HG03520 (cell line): ENCODE measurements at regions not wholly inside any gene's neighbourhood (a gene's known extent, or its start where the extent isn't known, plus 50 kb on each side); places are given as distances from the start of the nearest gene placed in this dataset.

ENCODE experiments used
- ATAC-seq: cut with Tn5 transposase; IDR thresholded peaks from one replicate; pipeline ENCODE4 v1.9.1; 2021; ENCODE audit warnings: mild to moderate bottlenecking, moderate library complexity; ENCODE audit not compliant: unreplicated experiment

DNA sequence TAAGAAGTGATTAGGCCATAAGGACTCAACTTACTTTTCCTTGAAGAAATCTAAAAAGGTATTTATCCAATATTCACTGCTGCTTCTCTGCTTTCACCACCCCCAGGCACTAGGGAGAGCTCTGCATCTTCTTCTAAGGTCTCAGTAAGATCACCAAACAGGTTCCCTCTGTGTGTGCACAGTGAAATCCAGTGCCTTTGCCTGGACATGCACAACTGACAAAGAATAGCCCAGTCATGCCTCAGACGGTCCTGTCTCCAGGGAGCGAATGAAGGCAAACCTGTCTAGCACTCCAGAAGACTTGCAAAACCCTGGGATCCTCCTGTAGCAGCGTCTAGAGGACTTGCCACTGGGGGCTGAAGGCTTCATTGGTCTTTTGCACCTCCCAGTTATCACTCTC is 344.5 kb upstream of the LRATD1 start:
- ATAC-seq, result no peak

DNA sequence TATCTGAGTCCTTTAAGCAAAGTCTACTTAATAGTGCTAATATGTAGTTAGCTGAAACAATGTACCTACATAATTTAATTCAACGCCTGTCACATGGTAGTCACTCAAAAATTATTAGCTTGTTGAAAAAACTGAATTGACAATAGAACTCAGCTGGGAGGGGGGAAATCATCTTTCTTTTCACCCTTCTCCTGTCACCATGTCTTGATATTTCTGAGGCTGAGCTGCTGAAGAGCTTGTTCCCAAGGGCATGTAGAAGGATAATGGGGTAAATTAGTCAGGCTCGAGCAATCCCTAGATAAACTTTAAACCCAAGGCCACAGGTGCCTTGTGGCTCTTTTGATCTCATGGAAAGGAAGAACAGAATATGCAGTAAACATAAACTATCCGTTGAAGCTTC is 339.6 kb upstream of the LRATD1 start:
- no peak for ATAC-seq

DNA sequence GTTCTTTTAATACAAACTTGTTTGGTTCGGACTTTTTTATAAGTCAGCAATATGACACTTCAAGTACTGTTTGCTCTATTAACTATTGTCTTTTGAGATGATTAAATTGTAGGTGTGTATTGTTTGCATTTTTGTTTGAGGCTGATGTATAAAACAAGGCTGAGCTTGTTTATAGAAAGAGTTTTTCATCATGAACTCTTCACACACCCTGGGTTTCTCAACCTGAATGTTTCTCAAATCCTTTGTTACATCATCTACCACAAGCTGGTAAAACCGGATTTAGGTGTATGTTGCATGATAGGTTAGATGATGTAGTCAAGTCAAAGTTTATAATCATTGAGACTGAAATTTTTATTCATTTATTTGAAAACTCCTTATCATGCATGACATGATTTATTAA is 335.2 kb upstream of the LRATD1 start:
- no peak for ATAC-seq

DNA sequence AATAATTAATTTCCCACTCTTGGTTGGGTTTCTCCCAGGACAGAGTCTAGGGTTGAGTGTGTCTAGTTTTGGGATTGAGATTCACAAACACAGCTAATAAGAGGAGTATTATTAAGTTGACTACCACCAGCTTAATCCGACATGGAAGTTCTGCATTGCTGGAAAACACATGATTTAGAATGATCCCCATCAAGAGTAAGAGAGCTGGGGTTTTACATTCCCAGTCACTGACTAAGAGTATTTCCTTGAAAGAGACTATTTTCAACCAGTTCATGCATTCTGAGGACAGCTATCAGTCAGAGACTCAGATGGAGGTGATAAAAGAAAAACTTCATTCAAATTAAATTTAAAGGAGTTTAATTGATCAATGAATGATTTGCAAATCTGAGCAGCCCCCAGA is 334.6 kb upstream of the LRATD1 start:
- ATAC-seq, result no peak

DNA sequence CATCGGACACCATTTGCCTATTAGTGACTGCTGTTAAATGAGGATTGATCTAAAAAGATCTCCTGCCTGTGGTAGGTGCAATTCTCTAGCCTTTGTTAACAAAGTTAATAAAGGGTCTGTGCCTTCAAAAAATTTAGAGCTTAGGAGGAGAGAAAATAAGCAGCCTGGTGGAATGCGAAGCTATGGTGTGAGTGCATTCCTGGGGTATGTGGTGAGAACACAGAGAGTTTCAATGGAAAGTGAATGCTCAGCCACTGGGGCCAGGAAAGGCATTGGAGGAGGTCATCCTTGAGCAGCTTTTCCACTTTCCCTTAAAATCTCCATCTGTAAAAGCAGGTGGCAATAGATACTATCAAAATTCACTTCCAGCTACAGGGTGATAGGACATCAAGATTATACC is 331.2 kb upstream of the LRATD1 start:
- no peak for ATAC-seq

DNA sequence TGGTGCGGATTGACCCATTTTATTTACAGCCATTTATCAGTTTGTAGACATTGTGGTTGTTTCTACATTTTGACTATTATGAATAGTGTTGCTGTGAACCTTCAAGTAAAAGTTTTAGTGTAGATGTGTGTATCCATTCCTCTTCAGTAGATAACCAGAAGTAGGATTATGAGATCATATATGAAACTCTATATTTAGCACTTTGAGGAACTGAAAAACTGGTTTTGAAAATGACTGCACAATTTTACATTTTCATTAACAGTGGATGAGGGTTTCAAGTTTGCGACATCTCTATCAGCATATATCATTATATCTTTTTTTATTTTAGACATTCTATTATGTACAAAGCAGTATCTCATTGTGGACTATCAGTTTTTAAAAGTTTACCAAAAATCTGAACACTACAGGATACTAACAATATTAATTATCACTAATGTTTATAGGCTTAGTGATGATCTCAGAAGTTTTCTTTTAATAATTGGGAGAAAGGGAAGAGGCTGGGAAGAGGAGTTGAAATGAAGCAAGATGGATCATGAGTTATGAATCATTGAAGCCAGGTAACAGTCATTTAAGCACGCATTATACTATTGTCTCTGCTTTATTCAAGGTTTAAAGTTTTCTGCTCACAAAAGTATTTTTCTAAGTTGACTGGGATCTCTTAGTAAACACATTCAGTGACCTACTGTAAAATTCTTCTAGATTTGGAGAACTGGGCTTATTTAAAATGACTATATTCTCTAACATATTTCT is 329.0 kb upstream of the LRATD1 start:
- peak; percentile 89 for ATAC-seq

DNA sequence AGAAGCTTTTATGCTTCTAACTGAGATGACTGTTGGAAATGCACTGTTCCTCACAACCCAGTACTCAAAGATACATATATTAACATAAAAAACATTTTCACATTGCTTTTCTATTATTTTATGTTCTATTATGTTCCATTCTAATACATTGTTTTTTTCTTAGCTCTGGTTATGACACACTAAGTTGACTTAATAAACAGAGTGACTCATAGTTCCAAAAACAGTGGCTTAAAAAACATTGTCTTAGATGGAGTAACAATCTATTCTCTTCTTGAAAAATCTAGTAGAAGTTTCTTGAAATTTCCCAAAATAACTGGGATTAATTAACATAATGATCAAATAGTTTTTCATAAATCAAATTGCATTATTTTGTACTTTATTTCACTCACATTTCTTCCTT is 328.2 kb upstream of the LRATD1 start:
- ATAC-seq, result no peak

DNA sequence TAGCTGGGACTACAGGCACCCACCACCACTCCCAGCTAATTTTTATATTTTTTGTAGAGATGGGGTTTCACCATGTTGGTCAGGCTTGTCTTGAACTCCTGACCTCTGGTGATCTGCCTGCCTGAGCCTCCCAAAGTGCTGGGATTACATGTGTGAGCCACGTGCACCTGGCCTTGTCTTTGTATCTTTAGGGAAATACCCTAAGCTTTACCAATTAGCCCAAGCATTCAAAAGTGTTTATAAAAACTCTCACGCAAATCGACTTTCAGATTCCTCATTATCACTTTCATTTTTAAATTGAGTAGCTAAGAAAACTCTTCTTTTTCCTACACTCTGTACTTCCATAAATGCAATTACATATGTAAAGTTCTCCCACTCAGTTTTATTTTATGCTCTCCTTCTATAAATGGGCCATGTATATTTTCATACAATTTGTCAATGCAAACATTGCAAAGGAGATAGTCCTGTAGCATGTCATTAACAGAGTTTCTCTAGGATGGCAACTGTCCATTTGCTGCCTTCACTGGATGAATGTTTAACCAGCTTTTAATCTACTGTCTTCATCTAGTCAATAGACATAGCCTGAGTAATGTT is 326.2 kb upstream of the LRATD1 start:
- peak; percentile 66 for ATAC-seq

DNA sequence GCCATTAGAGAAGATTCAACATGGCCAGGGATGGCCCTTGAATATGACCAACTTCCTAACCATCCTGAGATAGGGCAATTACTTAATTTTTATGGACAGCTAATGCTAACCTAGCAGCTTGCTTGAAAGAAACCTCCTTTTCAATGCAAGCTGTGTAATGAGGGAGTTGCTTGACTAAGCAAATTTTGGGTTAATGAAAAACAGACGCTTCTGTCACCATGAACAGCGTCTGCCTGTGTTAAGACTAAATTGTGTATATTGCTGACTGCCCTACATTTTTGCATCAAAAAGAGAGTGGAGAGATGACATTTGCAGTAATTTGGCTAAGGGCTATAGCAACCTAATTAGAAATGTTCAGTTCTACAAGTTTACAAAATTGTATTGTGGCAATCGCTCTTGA is 319.2 kb upstream of the LRATD1 start:
- ATAC-seq, result no peak

DNA sequence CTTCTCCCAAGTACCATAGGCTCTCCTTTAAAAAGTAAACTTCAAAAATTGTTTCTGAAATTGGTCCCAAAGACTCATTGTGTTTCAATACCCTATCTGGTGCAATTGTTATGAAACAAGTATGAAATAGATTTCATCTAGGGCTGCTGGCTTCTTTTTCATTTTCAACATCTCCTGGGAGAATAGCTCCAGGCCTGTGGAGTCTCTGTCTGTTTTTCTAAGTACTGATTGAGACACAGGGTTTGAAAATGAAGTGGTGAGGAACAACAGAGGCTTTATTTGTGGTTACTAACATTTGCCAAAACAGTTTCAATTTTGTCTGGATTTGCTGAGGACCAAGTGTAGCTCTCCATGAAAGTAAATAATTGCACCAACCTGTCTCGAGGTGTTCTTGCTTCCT is 315.9 kb upstream of the LRATD1 start:
- ATAC-seq, result no peak

DNA sequence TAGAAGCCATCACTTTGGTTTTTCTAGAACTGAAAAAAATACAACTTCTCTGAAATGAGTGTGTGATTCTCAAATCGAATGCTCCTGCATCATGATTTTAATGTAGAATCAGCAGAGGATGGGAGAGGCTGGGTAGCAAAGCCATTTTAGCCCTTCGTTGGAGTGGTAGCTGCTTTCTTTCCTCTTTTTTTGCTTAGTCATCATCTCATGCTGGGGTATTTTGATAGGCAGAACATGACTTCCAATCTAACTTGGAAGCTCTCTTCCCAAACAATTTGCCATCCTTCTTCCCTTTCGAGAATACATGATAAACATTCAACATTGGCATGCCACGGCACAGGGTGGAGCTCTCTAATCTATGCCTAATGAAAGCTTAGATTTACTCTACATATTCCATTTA is 311.2 kb upstream of the LRATD1 start:
- ATAC-seq, result no peak

DNA sequence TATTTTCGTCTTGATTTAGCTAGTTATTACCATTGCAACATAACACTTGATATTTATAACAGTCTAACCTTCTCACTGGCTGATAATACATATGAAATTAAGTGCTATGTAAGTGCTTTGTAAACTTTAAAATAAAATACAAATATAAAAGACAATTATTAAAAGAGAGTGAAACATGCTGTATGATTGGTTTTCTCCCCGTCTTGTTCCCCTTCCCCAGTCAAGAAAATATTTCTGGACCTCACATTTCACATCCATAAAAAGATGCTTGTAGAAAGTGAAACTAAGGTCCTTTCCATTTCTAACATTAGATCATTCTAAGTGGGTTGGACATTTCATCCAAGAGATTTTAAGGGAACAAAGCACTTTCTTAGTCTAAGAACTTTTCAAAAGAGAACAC is 310.2 kb upstream of the LRATD1 start:
- no peak for ATAC-seq

DNA sequence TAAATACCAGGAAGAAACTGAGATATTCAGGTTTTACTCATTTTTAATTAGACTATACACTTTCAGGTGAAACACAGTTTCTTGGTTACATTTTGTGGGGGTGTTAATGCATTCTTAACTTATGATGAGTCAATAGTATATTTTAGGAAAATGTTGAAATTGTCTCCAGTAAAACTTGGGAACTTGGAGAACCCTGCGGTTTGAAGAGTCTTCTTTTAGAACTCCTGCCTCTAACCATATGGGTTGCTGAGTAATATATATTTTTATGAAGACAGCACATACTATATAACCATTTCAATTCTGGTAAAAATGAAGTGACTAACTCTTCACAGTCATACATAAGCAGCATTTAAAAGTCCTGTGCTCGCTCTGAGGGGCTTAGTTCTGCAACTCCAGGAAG is 308.2 kb upstream of the LRATD1 start:
- ATAC-seq, result no peak

DNA sequence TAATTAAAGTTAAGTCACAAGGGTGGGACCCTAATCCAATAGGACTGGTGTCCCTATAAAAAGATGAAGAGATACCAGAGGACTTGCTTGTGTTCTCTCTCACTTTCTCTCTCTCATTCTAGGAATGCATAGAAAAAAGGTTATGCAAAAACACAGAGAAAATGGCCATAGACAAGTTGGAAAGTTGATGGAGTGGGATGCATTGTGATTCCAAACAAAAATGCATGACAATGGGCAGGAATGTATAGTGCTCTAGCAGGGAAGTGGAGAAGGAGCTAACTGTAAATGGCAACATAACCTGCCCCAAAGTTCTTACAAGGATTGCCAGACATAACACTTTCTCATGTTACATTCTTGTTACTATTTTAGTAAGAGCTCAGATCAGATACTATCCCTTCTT is 301.6 kb upstream of the LRATD1 start:
- no peak for ATAC-seq

DNA sequence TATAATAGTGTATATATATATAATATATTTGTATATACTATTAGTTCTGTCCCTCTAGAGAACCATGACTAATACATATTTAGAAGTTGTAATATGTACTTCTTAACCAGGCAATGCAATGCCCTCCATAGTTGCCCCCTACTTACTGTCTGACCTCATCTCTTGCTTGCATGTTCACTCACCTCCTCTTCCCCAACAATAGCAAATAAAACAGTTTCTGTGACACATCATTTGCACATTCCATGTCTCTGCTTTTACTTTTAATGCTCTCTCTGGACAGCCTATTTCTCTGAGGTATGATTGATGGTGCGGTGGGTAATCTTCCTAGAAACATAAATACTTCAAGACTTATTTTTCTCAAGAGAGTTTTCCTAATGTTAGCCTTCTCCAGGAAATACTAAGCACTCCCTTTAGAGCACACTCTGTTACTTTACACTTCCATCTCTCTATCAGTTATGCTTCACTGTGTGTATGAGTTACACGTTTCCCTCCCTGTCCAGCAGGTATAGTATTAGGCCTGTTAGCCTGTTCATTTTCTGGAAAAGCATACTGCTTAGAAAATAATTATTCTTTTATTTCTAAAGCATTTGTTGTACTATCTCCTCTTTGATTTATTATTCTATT is 295.6 kb upstream of the LRATD1 start:
- no peak for ATAC-seq

DNA sequence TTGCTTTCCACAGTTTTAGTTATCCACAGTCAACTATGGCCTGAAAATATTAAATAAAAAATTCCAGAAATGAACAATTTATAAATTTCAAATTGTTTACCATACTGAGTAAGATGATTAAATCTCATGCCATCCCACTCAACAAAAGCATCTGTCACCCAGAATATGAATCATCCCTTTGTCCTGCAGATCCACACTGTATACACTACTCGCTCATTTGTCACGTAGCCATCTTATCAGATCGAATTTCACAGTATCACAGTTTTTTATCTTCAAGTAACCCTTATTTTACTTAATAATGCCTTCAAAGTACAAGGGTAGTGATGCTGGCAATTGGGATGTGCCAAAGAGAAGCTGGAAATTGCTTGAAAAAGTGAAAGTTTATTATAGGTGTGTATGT is 291.8 kb upstream of the LRATD1 start:
- ATAC-seq, result no peak

DNA sequence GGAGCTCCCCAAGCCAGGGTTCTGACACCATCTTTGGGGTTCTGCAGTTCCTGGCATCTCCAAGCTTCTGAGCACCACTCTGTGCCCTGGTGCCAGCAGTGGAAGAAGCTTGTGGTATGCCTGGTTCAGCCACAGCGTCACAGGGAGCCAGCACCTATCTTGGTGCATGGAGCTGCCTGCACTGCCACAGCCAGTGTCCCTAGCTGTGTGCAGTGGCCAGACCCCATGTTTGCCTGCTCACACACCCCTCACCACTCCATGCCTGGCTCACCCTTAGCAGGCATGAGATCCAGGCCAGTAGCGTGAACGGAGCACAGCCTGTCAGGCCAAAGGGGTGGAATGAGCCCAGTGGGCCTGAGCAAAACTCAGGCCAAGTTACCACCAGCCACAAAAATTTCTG is 290.2 kb upstream of the LRATD1 start:
- no peak for ATAC-seq

DNA sequence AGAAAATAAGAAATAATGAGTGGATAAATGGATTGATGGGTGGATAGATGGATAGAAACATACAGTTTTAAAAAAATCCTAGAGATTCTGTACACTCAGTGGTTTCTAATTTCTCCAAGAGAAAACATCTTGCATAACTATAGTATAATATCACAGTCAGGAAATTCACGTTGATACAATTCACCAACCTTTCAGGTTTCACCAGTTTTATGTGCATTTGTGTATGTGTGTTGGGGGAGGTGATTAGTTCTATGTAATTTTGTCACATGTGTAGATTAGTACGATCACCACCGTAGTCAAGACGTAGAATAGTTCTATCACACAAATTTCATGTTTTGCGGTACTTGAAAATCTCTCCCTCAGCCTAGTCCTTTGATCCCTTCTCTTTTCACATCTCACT is 288.2 kb upstream of the LRATD1 start:
- no peak for ATAC-seq

DNA sequence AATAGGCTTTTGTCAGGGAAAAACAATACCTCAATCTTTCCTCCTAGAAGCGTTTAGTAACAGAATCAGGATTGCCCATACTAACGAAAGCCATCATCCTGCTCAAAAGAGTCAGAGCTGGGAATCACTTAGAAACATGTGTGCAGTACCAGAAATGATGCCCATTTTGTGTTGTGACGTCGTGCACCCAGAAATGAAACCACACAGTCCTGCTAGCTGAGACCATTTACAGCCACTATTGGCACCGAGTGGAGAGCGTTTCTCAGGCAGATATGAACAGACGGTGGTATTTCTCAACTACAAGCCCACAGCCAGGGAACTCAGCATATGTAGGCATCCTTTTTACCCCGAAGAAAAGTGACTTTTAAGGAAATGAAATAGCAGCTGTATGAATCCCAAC is 284.3 kb upstream of the LRATD1 start:
- ATAC-seq, result no peak

DNA sequence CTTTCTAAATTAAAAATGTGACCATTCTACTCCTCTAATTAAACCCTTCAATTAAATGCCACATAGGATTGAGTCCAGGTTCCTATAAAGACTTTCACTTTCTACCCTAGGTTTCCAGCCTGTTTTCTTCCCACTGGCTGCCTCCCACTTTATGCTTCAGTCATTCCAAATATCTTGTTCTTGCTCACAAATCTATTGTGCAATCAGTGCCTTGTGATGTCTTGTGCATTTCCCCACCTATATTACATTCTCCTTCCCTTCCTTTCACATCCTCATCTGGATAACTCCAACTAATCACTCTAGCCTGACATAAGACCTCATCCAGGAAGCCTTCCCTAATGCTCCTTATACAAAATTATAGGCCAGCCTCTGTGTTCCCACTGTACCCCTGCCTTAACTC is 281.7 kb upstream of the LRATD1 start:
- no peak for ATAC-seq

DNA sequence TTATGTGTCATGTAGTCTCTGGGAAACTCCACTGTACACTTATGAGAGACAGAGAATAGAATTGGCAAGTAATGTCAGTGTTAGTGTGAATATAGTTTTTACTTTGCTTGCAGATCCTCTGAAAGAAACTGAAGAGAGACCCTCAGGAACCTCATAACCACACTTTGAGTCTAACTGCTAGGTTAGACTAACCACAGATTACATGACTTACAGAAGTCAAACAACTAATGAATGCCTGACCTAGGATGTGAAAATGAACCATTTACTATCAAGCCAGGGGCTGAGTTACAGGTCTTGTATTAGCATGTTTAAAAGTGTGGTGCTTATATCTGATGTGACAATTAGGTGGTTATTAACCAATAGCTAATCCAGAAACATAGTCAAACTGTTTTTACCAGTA is 280.4 kb upstream of the LRATD1 start:
- ATAC-seq, result no peak

DNA sequence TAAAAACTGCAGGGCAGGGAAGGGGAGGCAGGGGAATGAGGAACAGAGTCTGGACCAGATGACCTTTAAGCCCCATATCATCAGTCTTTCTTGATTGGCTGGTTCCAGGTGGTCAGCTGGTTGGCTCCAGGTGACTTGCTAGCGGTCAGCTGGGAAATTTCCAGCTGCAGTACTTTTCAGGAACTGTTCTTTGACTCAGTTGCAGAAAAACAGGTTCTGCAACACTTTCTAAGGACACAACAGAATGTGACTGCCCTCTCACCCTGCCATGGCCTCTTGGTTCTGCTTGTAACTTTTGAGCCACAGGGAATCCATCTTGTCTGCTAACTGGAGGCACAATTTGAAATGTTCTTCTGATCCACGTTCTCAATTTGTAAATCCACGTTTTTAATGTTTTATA is 278.3 kb upstream of the LRATD1 start:
- ATAC-seq, result no peak

DNA sequence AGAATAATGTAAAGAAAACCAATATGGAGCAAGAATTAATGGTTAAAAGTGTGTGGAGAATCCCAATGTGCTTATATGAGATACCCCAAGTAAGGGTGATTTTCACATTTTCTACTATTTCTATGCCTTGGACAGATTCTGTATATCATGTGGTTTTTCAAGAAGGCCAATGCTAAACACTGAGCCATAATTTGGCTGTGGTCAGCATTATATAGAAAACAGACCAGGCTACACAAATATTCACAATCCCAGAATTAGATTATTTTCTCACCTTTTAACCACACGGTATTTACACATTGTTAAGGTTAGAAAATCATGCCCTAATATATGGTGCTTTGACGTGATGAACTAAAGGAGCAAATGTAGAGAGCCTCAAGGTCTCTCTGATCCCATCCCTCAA is 277.4 kb upstream of the LRATD1 start:
- ATAC-seq, result no peak
